BLaER1 treated with 17β-estradiol and CSF1 and Interleukin-3, amounts not matched to agents 10 nM and 100 nM (cell line): ENCODE measurements at regions not wholly inside any gene's neighbourhood (a gene's known extent, or its start where the extent isn't known, plus 50 kb on each side); places are given as distances from the start of the nearest gene placed in this dataset.

Experiments used
- H3K27ac ChIP-seq, 11 experiments: shearing (Covaris generic); formaldehyde crosslinking; 2 replicates each; pipeline ENCODE4 v1.8.1; 2022
- H3K27me3 ChIP-seq, 11 experiments: shearing (Covaris generic); formaldehyde crosslinking; 2 replicates each; pipeline ENCODE4 v1.8.1; 2022
- H3K36me3 ChIP-seq, 11 experiments: shearing (Covaris generic); formaldehyde crosslinking; 2 replicates each; pipeline ENCODE4 v1.8.1; 2022
- H3K4me1 ChIP-seq, 10 experiments: shearing (Covaris generic); formaldehyde crosslinking; 2 replicates each; pipeline ENCODE4 v1.8.1; 2022
- H3K4me2 ChIP-seq, 11 experiments: shearing (Covaris generic); formaldehyde crosslinking; 2 replicates each; pipeline ENCODE4 v1.8.1; 2022
- H3K4me3 ChIP-seq, 10 experiments: shearing (Covaris generic); formaldehyde crosslinking; 2 replicates each; pipeline ENCODE4 v1.8.1; 2022
- H3K9ac ChIP-seq, 11 experiments: shearing (Covaris generic); formaldehyde crosslinking; 2 replicates each; pipeline ENCODE4 v1.8.1; 2022
- H3K9me3 ChIP-seq, 11 experiments: shearing (Covaris generic); formaldehyde crosslinking; replicated peaks in 1 of 11; 2 replicates each; pipeline ENCODE4 v1.8.1; 2022
- H4K20me1 ChIP-seq, 11 experiments: shearing (Covaris generic); formaldehyde crosslinking; 2 replicates each; pipeline ENCODE4 v1.8.1; 2022
- Cebpa-rat ChIP-seq, 11 experiments: shearing (Covaris generic); IDR thresholded peaks; 2 replicates each; pipeline ENCODE4 v1.8.1; 2022

GRCh38 chr10:57017356-57018037 lies 656.4 kb upstream of the ZWINT start:
- Histone ChIP-seq H3K9me3 (no peaks in the 10 kb centered on the region; a peak in 1 of 22 replicates), H3K4me3 (no peak overlapping the region), H3K9ac (no peak overlapping the region), H3K36me3 (no peaks in the 10 kb centered on the region), H3K4me1 (no peaks in the 10 kb centered on the region), H3K27me3 (no peaks in the 10 kb centered on the region), H3K27ac (no peak overlapping the region), H4K20me1 (no peaks in the 10 kb centered on the region), H3K4me2 (no peak overlapping the region)
- TF ChIP-seq Cebpa-rat (IDR thresholded peaks at IDR 0.05), result no peak

GRCh38 chr10:57015595-57016318 lies 654.7 kb upstream of the ZWINT start:
- Histone ChIP-seq H3K27me3 (no peaks in the 10 kb centered on the region), H3K27ac (no peak overlapping the region)
- no peak for TF ChIP-seq Cebpa-rat (IDR thresholded peaks at IDR 0.05)

GRCh38 chr10:57015187-57015586 lies 654.1 kb upstream of the ZWINT start:
- Histone ChIP-seq H3K27ac (no peak overlapping the region), H3K9me3 (no peaks in the 10 kb centered on the region; a peak in 1 of 22 replicates), H3K36me3 (no peaks in the 10 kb centered on the region), H3K4me2 (no peak overlapping the region), H3K4me1 (no peaks in the 10 kb centered on the region), H3K27me3 (no peaks in the 10 kb centered on the region), H4K20me1 (no peaks in the 10 kb centered on the region), H3K9ac (no peak overlapping the region), H3K4me3 (no peak overlapping the region)
- no peak for TF ChIP-seq Cebpa-rat (IDR thresholded peaks at IDR 0.05)

More at GRCh38 chr10:57015595-57016318, 654.7 kb upstream of the ZWINT start:
- no peaks in the 10 kb centered on the region; a peak in 1 of 22 replicates for H3K9me3 ChIP-seq
- no peak overlapping the region for H3K4me3 ChIP-seq
- no peaks in the 10 kb centered on the region for H3K36me3 ChIP-seq
- H4K20me1 ChIP-seq, result no peaks in the 10 kb centered on the region
- H3K4me1 ChIP-seq, result no peaks in the 10 kb centered on the region
- no peak overlapping the region for H3K9ac ChIP-seq
- H3K4me2 ChIP-seq, result no peak overlapping the region

- no peaks in the 10 kb centered on the region for H3K4me1 ChIP-seq
- H4K20me1 ChIP-seq, result no peaks in the 10 kb centered on the region
- H3K27me3 ChIP-seq, result no peaks in the 10 kb centered on the region
- no peak overlapping the region for H3K4me2 ChIP-seq
- no peak for TF ChIP-seq Cebpa-rat (IDR thresholded peaks at IDR 0.05)
- no peaks in the 10 kb centered on the region; a peak in 1 of 22 replicates for H3K9me3 ChIP-seq
- H3K4me3 ChIP-seq, result no peak overlapping the region
- no peak overlapping the region for H3K9ac ChIP-seq
- H3K36me3 ChIP-seq, result no peaks in the 10 kb centered on the region
- no peak overlapping the region for H3K27ac ChIP-seq
Measured at GRCh38 chr10:57014758-57015157, 653.7 kb upstream of the ZWINT start.

GRCh38 chr10:57008189-57008588 lies 647.1 kb upstream of the ZWINT start:
- Histone ChIP-seq H3K36me3 (no peaks in the 10 kb centered on the region), H3K9me3 (no peaks in the 10 kb centered on the region), H3K4me2 (no peak overlapping the region), H3K4me3 (no peak overlapping the region), H3K27me3 (no peaks in the 10 kb centered on the region), H3K27ac (no peak overlapping the region), H4K20me1 (no peaks in the 10 kb centered on the region), H3K4me1 (no peaks in the 10 kb centered on the region), H3K9ac (no peak overlapping the region)
- no peak for TF ChIP-seq Cebpa-rat (IDR thresholded peaks at IDR 0.05)

- H3K36me3 ChIP-seq, result no peaks in the 10 kb centered on the region
- no peaks in the 10 kb centered on the region for H4K20me1 ChIP-seq
- peaks cover 0 to 1% (median 0%) of the 10 kb centered on the region in 10 experiments; a peak in 1 of 20 replicates for H3K4me1 ChIP-seq
- no peak for TF ChIP-seq Cebpa-rat (IDR thresholded peaks at IDR 0.05)
- H3K4me3 ChIP-seq, result no peak overlapping the region
- no peak overlapping the region for H3K27ac ChIP-seq
- no peak overlapping the region for H3K4me2 ChIP-seq
- H3K9me3 ChIP-seq, result peaks cover 0 to 9% (median 5%) of the 10 kb centered on the region in 11 experiments; a peak in 8 of 22 replicates
- no peak overlapping the region for H3K9ac ChIP-seq
- H3K27me3 ChIP-seq, result no peaks in the 10 kb centered on the region
Measured at GRCh38 chr10:56991591-56992069, 630.6 kb upstream of the ZWINT start.

- Histone ChIP-seq H3K4me3 (no peak overlapping the region), H3K4me2 (no peak overlapping the region), H4K20me1 (no peaks in the 10 kb centered on the region), H3K9me3 (no peaks in the 10 kb centered on the region), H3K36me3 (no peaks in the 10 kb centered on the region), H3K27ac (no peak overlapping the region), H3K27me3 (no peaks in the 10 kb centered on the region), H3K4me1 (no peaks in the 10 kb centered on the region), H3K9ac (no peak overlapping the region)
- TF ChIP-seq Cebpa-rat (IDR thresholded peaks at IDR 0.05), result no peak
Measured at GRCh38 chr10:56975513-56975912, 614.5 kb upstream of the ZWINT start.

- H3K9me3 ChIP-seq, result no peaks in the 10 kb centered on the region
- no peak overlapping the region for H3K4me3 ChIP-seq
- no peaks in the 10 kb centered on the region for H3K27me3 ChIP-seq
- H3K27ac ChIP-seq, result no peak overlapping the region
- no peaks in the 10 kb centered on the region for H4K20me1 ChIP-seq
- no peak for TF ChIP-seq Cebpa-rat (IDR thresholded peaks at IDR 0.05)
- H3K36me3 ChIP-seq, result no peaks in the 10 kb centered on the region
- H3K4me1 ChIP-seq, result no peaks in the 10 kb centered on the region
- no peak overlapping the region for H3K4me2 ChIP-seq
- no peak overlapping the region for H3K9ac ChIP-seq
Measured at GRCh38 chr10:56973766-56974165, 612.7 kb upstream of the ZWINT start.

GRCh38 chr10:56943221-56943755 lies 582.2 kb upstream of the ZWINT start:
- H3K36me3 ChIP-seq, result no peaks in the 10 kb centered on the region
- H4K20me1 ChIP-seq, result no peaks in the 10 kb centered on the region
- no peak overlapping the region for H3K27ac ChIP-seq
- H3K9ac ChIP-seq, result no peak overlapping the region
- no peaks in the 10 kb centered on the region; a peak in 2 of 20 replicates for H3K4me1 ChIP-seq
- TF ChIP-seq Cebpa-rat (IDR thresholded peaks at IDR 0.05), result no peak
- H3K27me3 ChIP-seq, result no peaks in the 10 kb centered on the region
- H3K4me2 ChIP-seq, result no peak overlapping the region
- no peak overlapping the region for H3K4me3 ChIP-seq
- H3K9me3 ChIP-seq, result peaks cover 0 to 8% (median 0%) of the 10 kb centered on the region in 11 experiments; a peak in 3 of 22 replicates
